Activated B cell treated with CpG ODN at 0.5 μM for 24 hours (primary cell): ENCODE measurements at regions not wholly inside any gene's neighbourhood (a gene's known extent, or its start where the extent isn't known, plus 50 kb on each side); places are given as distances from the start of the nearest gene placed in this dataset.

ENCODE experiments used
- ATAC-seq: fragments of 200-7000 bp; cut with Tn5 transposase; one replicate; pipeline ENCODE4 v1.10.0; 2021; ENCODE audit warnings: low read depth, mild to moderate bottlenecking, moderate library complexity
- CTCF ChIA-PET: fragments of 350-600 bp; sonication (Branson Sonifier 250); formaldehyde crosslinking; loops from one replicate; lab custom pipeline; 2021; ENCODE audit warnings: antibody characterized with exemption; lab: Charles Lee
- POLR2A ChIA-PET: fragments of 350-600 bp; sonication (Branson Sonifier 250); formaldehyde crosslinking; loops from one replicate; lab custom pipeline; 2021; ENCODE audit warnings: antibody characterized with exemption; lab: Charles Lee
- DNase-seq: peaks from one replicate; pipeline ENCODE4 v3.0.0; 2022
- H3K27ac Mint-ChIP-seq: one replicate; pipeline ENCODE4 v1.8.0; 2020; ENCODE audit warnings: mixed read lengths
- H3K27me3 Mint-ChIP-seq: one replicate; pipeline ENCODE4 v1.8.0; 2021; ENCODE audit warnings: mixed read lengths
- H3K36me3 Mint-ChIP-seq: one replicate; pipeline ENCODE4 v1.8.0; 2021; ENCODE audit warnings: low read depth, mixed read lengths
- H3K4me1 Mint-ChIP-seq: one replicate; pipeline ENCODE4 v1.8.0; 2021; ENCODE audit warnings: mixed read lengths
- H3K4me3 Mint-ChIP-seq: one replicate; pipeline ENCODE4 v1.8.0; 2020; ENCODE audit warnings: mild to moderate bottlenecking, mixed read lengths
- H3K9me3 Mint-ChIP-seq: one replicate; pipeline ENCODE4 v1.8.0; 2020; ENCODE audit warnings: mixed read lengths
- intact Hi-C: fragments of 100-400 bp; cut with micrococcal nuclease; formaldehyde crosslinking; loops from one replicate; pipeline ENCODE4 v1.15.1; 2024
- TF ChIP-seq, protein P1 (sequence below): fragments of 200-600 bp; IDR thresholded peaks from one replicate; pipeline ENCODE4 v1.8.0; 2022; ENCODE audit warnings: antibody characterized with exemption, mild to moderate bottlenecking

DNA sequence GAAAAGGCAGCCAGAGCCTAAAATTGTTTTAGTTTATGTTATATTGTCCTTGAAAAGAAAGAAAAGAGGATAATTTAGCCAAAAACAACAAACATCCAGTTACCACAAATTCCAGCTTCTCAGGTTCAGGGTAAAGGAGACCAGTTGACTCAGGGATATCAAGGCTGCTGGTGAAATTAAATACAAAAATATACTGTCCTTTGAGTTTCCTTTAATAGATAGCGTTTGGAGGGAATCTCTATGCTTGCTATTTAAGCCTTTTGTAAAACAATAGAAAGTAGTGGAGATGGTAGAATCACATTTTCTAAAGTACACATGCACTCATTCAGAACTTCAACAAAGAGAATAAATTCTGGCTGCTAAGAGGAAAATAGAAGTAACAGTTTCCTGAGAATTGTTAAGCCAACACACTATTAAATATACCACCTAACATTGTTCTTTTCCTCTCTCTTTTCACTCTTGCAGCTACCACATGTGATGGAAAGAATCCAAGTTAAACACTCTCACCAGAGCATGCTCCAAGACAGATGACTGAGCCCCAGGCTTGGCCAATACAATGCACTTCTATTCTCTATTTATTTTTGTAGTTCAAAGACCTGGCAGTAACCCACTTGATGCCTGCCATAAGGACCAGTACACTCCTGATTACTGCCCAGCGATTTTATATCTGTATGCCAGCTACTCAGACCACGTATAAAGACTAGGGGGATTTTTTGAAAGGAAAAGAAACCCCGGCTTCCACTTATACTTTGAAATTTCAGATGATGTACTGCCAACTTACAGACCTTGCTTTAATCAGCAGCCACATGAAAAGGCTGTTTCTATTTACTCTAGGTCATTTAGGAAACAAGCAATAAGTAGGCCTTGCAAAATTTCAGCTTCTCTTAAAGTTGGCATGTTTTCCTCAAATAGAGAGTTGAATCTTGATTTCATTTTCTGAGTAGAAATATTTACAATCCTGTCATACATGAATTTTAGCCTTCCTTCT lies 756.9 kb downstream of the FAT4 start:
- H3K4me1 Mint-ChIP-seq: no peaks in the 10 kb centered on the region
- intact Hi-C loops: no loop called here
- no peaks in the 10 kb centered on the region for H3K9me3 Mint-ChIP-seq
- no peaks in the 10 kb centered on the region for H3K36me3 Mint-ChIP-seq
- ChIA-PET POLR2A (no interaction called here), CTCF (no interaction called here)
- TF ChIP-seq, protein P1, sequence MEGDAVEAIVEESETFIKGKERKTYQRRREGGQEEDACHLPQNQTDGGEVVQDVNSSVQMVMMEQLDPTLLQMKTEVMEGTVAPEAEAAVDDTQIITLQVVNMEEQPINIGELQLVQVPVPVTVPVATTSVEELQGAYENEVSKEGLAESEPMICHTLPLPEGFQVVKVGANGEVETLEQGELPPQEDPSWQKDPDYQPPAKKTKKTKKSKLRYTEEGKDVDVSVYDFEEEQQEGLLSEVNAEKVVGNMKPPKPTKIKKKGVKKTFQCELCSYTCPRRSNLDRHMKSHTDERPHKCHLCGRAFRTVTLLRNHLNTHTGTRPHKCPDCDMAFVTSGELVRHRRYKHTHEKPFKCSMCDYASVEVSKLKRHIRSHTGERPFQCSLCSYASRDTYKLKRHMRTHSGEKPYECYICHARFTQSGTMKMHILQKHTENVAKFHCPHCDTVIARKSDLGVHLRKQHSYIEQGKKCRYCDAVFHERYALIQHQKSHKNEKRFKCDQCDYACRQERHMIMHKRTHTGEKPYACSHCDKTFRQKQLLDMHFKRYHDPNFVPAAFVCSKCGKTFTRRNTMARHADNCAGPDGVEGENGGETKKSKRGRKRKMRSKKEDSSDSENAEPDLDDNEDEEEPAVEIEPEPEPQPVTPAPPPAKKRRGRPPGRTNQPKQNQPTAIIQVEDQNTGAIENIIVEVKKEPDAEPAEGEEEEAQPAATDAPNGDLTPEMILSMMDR: no peak
- H3K4me3 Mint-ChIP-seq: no peak overlapping the region
- H3K27ac Mint-ChIP-seq: no peak overlapping the region
- no peaks in the 10 kb centered on the region for H3K27me3 Mint-ChIP-seq
- ATAC-seq: no peak
- DNase-seq: no peak

GRCh38 chr4:126081336-126081735 lies 766.6 kb downstream of the FAT4 start:
- Mint-ChIP-seq H3K36me3 (no peaks in the 10 kb centered on the region), H3K4me3 (no peak overlapping the region), H3K27me3 (no peaks in the 10 kb centered on the region), H3K4me1 (no peaks in the 10 kb centered on the region), H3K9me3 (peaks cover 4% of the 10 kb centered on the region), H3K27ac (no peak overlapping the region)
- no peak for DNase-seq
- no peak for ATAC-seq
- POLR2A ChIA-PET: no interaction called here
- TF ChIP-seq, protein P1: no peak
- CTCF ChIA-PET: no interaction called here
- intact Hi-C loops: no loop called here

DNA sequence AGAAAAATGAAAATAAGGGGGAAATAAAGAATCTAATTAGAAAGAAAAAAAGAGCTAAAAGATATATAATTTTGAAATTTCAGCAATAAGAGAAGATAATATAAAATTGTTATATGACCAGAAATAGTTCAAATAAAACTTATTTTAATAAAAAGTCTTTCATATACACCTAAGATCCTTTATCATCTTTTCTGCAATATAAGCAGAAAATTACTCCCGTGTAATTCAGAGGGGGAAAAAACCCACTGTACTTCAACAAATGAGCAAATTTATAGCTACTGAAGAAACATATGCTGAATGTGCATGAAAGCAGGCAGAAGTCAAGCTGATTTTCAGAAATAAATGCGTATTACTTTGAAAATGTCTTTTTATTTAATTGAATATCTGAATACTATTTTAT lies 771.3 kb downstream of the FAT4 start:
- no peaks in the 10 kb centered on the region for H3K4me1 Mint-ChIP-seq
- CTCF ChIA-PET: no interaction called here

DNA sequence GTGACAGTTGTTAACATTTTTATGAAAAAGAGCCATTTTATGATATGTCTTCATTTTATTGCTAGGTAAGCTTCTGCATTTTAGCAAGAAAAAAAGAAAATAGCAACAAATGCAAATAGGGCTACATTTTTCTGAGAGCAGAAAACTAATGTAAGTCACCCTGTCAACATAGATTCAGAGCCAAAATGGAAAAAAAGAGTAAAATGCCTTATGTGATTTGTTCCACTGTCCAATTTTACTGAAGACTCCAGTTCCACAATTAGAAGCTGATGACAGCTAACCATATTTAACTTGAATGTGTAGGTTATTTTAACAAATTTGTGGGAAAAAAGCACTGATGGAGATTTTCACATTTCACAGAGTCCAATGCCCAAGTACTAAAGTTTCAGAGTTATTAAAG lies 772.3 kb downstream of the FAT4 start:
- TF ChIP-seq, protein P1: no peak
- H3K4me1 Mint-ChIP-seq: no peaks in the 10 kb centered on the region
- no peak overlapping the region for H3K4me3 Mint-ChIP-seq
- no peak for DNase-seq
- no peaks in the 10 kb centered on the region for H3K36me3 Mint-ChIP-seq
- CTCF ChIA-PET: no interaction called here
- H3K27me3 Mint-ChIP-seq: no peaks in the 10 kb centered on the region
- POLR2A ChIA-PET: no interaction called here
- no peak for ATAC-seq
- no peaks in the 10 kb centered on the region for H3K9me3 Mint-ChIP-seq
- no peak overlapping the region for H3K27ac Mint-ChIP-seq
- intact Hi-C loops: no loop called here

More for the DNA sequence above, 771.3 kb downstream of the FAT4 start:
- no peaks in the 10 kb centered on the region for H3K27me3 Mint-ChIP-seq
- H3K27ac Mint-ChIP-seq: no peak overlapping the region
- POLR2A ChIA-PET: no interaction called here
- no peak overlapping the region for H3K4me3 Mint-ChIP-seq
- DNase-seq (no peak), ATAC-seq (no peak)
- intact Hi-C loops: no loop called here
- no peaks in the 10 kb centered on the region for H3K36me3 Mint-ChIP-seq
- TF ChIP-seq, protein P1: no peak
- peaks cover 4% of the 10 kb centered on the region for H3K9me3 Mint-ChIP-seq

DNA sequence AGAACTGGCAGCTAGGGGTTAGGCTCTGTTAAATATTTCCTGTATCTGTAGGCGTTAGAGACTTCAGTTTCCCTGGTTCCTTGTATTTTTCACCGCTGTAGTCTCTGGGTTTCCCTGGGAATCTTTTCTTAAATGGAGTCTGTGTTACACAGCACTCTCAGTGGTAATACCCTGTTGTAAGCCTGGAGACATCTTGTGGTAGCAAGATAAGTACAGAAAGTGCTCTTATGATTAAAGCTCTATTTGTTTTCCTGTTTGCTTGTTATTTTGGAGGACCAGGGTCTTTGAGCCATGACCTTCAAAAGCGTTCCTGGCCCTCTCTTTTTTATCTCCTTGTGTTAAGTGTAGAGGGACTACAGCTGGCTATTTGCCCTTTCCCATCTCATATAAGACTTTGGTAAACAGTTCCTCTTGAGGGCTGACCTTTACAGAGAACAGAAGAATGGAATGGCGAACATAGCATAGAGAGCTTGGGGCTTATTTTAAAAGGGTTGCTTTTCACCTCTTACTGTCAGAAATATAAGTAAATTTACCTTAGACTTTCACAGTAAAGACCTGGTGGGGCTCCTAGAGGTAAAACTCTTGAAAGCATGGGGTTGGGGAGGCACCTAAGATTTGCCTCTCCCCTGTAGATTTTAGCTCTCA lies 782.5 kb downstream of the FAT4 start:
- no peak for ATAC-seq
- Mint-ChIP-seq H3K27ac (no peak overlapping the region), H3K9me3 (no peaks in the 10 kb centered on the region), H3K27me3 (no peaks in the 10 kb centered on the region), H3K4me1 (no peaks in the 10 kb centered on the region), H3K4me3 (no peak overlapping the region), H3K36me3 (no peaks in the 10 kb centered on the region)
- ChIA-PET POLR2A (no interaction called here), CTCF (no interaction called here)
- no peak for DNase-seq
- intact Hi-C loops: no loop called here
- TF ChIP-seq, protein P1: no peak
